HepG2 (cell line): ENCODE measurements at regions not wholly inside any gene's neighbourhood (a gene's known extent, or its start where the extent isn't known, plus 50 kb on each side); places are given as distances from the start of the nearest gene placed in this dataset.

Experiments used
- ATAC-seq: fragments of 200-7000 bp; cut with Tn5 transposase; 3 replicates; pipeline ENCODE4 v1.9.1; 2020; ENCODE audit warnings: mild to moderate bottlenecking, moderate library complexity
- BruUV-seq: library from RNA; stranded (reverse); fragments of 400-500 nt; replicated peaks from 2 replicates; lab custom pipeline; 2021; lab: Mats Ljungman, UMichigan
- CTCF ChIA-PET: fragments of 300-600 bp; formaldehyde crosslinking; extraction: SDS; loops from one replicate; lab custom pipeline; 2021; ENCODE audit warnings: low total read pairs, inconsistent platforms, low intra/inter-chr PET ratio; lab: Yijun Ruan, JAX
- POLR2A ChIA-PET: fragments of 350-600 bp; sonication (Branson Sonifier 250); formaldehyde crosslinking; loops from one replicate; lab custom pipeline; 2020; ENCODE audit warnings: antibody characterized with exemption, inconsistent platforms; lab: Yijun Ruan, JAX
- DNase-seq: peaks from one replicate; pipeline ENCODE4 v3.0.0-alpha.2; 2015; ENCODE audit warnings: low spot score
- FAIRE-seq: peaks from 3 replicates; lab custom pipeline; 2011; peaks lifted over from hg19 to GRCh38; lab: Jason Lieb, UNC
- H2AFZ ChIP-seq: one replicate; pipeline ENCODE4 v1.6.1; 2011; ENCODE audit warnings: low read length, inconsistent platforms
- H3K27ac ChIP-seq: fragments of 300-600 bp; 3 replicates; pipeline ENCODE4 v1.8.0; 2011; ENCODE audit warnings: mixed run types, mild to moderate bottlenecking, mixed read lengths, low read length, inconsistent platforms; ENCODE audit not compliant: insufficient read depth; ENCODE audit errors: extremely low read length
- H3K27me3 ChIP-seq, 2 experiments: fragments of 200-600 bp in 1 of 2; 2 replicates in 1 of 2; 3 replicates in 1 of 2; pipeline versions ENCODE4 v1.6.0 to v1.8.0; 2011; ENCODE audit warnings: low read length in 2 of 2, mild to moderate bottlenecking in 2 of 2, moderate library complexity in 2 of 2, inconsistent platforms in 1 of 2; ENCODE audit not compliant: insufficient read depth in 2 of 2, control insufficient read depth in 1 of 2
- H3K36me3 ChIP-seq, 2 experiments: fragments of 200-600 bp in 1 of 2; replicated peaks in 1 of 2; 2 replicates in 1 of 2; 3 replicates in 1 of 2; pipeline versions ENCODE4 v1.5.1 to v1.8.0; 2011; ENCODE audit warnings: low read length in 2 of 2, inconsistent platforms in 1 of 2; ENCODE audit not compliant: insufficient read depth in 2 of 2, control insufficient read depth in 1 of 2
- H3K4me1 ChIP-seq: 2 replicates; pipeline ENCODE4 v1.5.1; 2012; ENCODE audit warnings: low read length, inconsistent platforms; ENCODE audit not compliant: insufficient read depth
- H3K4me2 ChIP-seq: 2 replicates; pipeline ENCODE4 v1.6.0; 2011; ENCODE audit warnings: low read depth, low read length, inconsistent platforms
- H3K4me3 ChIP-seq, 3 experiments: fragments of 200-600 bp in 1 of 3; sonication (generic), shearing (Covaris generic) in 1 of 3; replicated peaks in 1 of 3; 2 replicates each; pipeline ENCODE4 v1.5.1; 2011 to 2016; ENCODE audit warnings: low read length in 3 of 3, inconsistent platforms in 2 of 3, low read depth in 2 of 3, mild to moderate bottlenecking in 2 of 3, control low read depth in 1 of 3, mixed read lengths in 1 of 3; ENCODE audit not compliant: insufficient read depth in 1 of 3
- H3K79me2 ChIP-seq: one replicate; pipeline ENCODE4 v1.6.1; 2011; ENCODE audit warnings: low read length, inconsistent platforms; ENCODE audit not compliant: insufficient read depth
- H3K9ac ChIP-seq: 2 replicates; pipeline ENCODE4 v1.6.0; 2011; ENCODE audit warnings: mild to moderate bottlenecking, low read depth, low read length, inconsistent platforms; ENCODE audit not compliant: insufficient read depth
- H3K9me3 ChIP-seq: 2 replicates; pipeline ENCODE4 v1.5.1; 2012; ENCODE audit warnings: mild to moderate bottlenecking, low read length
- H4K20me1 ChIP-seq: 2 replicates; pipeline ENCODE4 v1.6.0; 2011; ENCODE audit warnings: inconsistent platforms, mild to moderate bottlenecking, low read length, moderate library complexity; ENCODE audit not compliant: insufficient read depth
- ETS1 ChIP-seq: sonication (generic); formaldehyde crosslinking; IDR thresholded peaks from 2 replicates; pipeline ENCODE4 v1.4.0; 2020; ENCODE audit warnings: missing genetic modification reagents
- KAT2B ChIP-seq: fragments of 150-350 bp; IDR thresholded peaks from 2 replicates; pipeline ENCODE4 v1.6.1; 2014; ENCODE audit warnings: low read depth, low read length, borderline replicate concordance
- RBM22 ChIP-seq: fragments of 200-400 bp; formaldehyde crosslinking; optimal IDR thresholded peaks from 2 replicates; pipeline ENCODE3; 2017; ENCODE audit warnings: mild to moderate bottlenecking, low read length, moderate library complexity
- RCOR2 ChIP-seq: IDR thresholded peaks from 2 replicates; pipeline ENCODE4 v1.6.1; 2016; ENCODE audit warnings: missing biosample characterization, missing genetic modification reagents
- TMF1 ChIP-seq: sonication (generic); formaldehyde crosslinking; IDR thresholded peaks from 2 replicates; pipeline ENCODE4 v1.8.1; 2022; ENCODE audit warnings: low read depth, missing genetic modification reagents
- TOE1 ChIP-seq: sonication (generic); formaldehyde crosslinking; IDR thresholded peaks from 2 replicates; pipeline ENCODE4 v1.4.0; 2020; ENCODE audit warnings: mild to moderate bottlenecking, missing genetic modification reagents
- XRCC5 ChIP-seq: fragments of 200-400 bp; formaldehyde crosslinking; optimal IDR thresholded peaks from 2 replicates; pipeline ENCODE3; 2017; ENCODE audit warnings: mild to moderate bottlenecking, low read length
- ZBTB33 ChIP-seq: sonication (generic); formaldehyde crosslinking; IDR thresholded peaks from 2 replicates; pipeline ENCODE4 v1.4.0; 2020; ENCODE audit warnings: missing genetic modification reagents
- ZMAT3 ChIP-seq: sonication (generic); formaldehyde crosslinking; conservative IDR thresholded peaks from 2 replicates; pipeline ENCODE4 v1.7.0; 2021; ENCODE audit warnings: missing genetic modification reagents
- ZMYM3 ChIP-seq: sonication (generic); formaldehyde crosslinking; IDR thresholded peaks from 2 replicates; pipeline ENCODE4 v1.5.1; 2020; ENCODE audit warnings: mild to moderate bottlenecking, missing genetic modification reagents
- ZNF460 ChIP-seq: sonication (generic); formaldehyde crosslinking; IDR thresholded peaks from 2 replicates; pipeline ENCODE4 v1.5.1; 2020; ENCODE audit warnings: missing genetic modification reagents, mild to moderate bottlenecking, borderline replicate concordance
- ZNF644 ChIP-seq: IDR thresholded peaks from 2 replicates; pipeline ENCODE4 v1.6.1; 2016; ENCODE audit warnings: low read depth
- ZNF746 ChIP-seq: sonication (generic); formaldehyde crosslinking; IDR thresholded peaks from 2 replicates; pipeline ENCODE4 v1.8.0; 2022; ENCODE audit warnings: mild to moderate bottlenecking, missing genetic modification reagents
- WGBS: methylation state at CpG from one replicate; pipeline ENCODE4 v1.1.6; 2017; ENCODE audit warnings: low lambda C conversion rate; 5-methylcytosine and 5-hydroxymethylcytosine counted together
- in situ Hi-C: cut with HindIII; loops from 2 replicates; pipeline ENCODE4 v1.10.0; 2017; ENCODE audit warnings: low pct_unique_long_range_greater_than_20kb; ENCODE audit not compliant: extremely low pct_ligation_motif_present
- intact Hi-C: fragments of 100-400 bp; cut with micrococcal nuclease; formaldehyde crosslinking; loops from one replicate; pipeline ENCODE4 v1.10.0; 2022; ENCODE audit not compliant: unreplicated experiment

- no peaks in the 10 kb centered on the region for H4K20me1 ChIP-seq
- H3K9me3 ChIP-seq: no peaks in the 10 kb centered on the region
- in situ Hi-C loops: no loop called here
- FAIRE-seq (no peak), ATAC-seq (no peak), DNase-seq (no peak)
- H3K4me1 ChIP-seq: no peaks in the 10 kb centered on the region
- BruUV-seq: no TSS peak
- H3K79me2 ChIP-seq: no peaks in the 10 kb centered on the region
- WGBS: 98% methylated on average over 2 of the region's 2 CpGs
- no peak overlapping the region for H3K4me3 ChIP-seq
- ChIA-PET CTCF (no interaction called here), POLR2A (no interaction called here)
- H3K27ac ChIP-seq: no peak overlapping the region
- H3K27me3 ChIP-seq: no peaks in the 10 kb centered on the region
- H3K9ac ChIP-seq: no peak overlapping the region
- no peak for TF ChIP-seq RCOR2 (CRISPR knock-in tag)
- TF ChIP-seq ZNF460 (CRISPR knock-in tag): no peak
- TF ChIP-seq ETS1 (CRISPR knock-in tag): no peak
- no peak overlapping the region for H3K4me2 ChIP-seq
- intact Hi-C loops: no loop called here
- no peaks in the 10 kb centered on the region; a peak in 2 of 5 replicates for H3K36me3 ChIP-seq
- no peak overlapping the region for H2AFZ ChIP-seq
These were observed 449.6 kb upstream of the RGS6 start for GRCh38 chr14:71482671-71483070.

DNA sequence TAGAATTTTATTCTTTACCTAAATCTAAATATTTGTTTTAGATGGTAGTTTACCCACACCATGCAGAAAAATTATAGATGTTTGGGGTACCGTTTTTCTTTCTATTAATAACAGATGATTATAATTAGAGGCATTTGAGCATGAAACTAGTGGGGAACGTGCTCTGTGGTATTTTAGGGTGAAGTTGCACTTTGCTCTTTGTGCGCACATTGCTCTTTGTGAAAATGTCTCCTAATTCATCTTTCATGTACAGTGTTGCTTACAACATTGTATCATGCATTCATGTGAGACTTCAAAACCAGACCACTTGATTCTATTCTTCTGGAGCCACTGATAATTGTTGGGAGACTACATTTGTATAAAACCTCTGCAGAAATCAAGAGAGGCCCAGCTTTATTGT, 449.1 kb upstream of the RGS6 start:
- in situ Hi-C loops (no loop called here), intact Hi-C loops (no loop called here)
- Histone ChIP-seq H3K79me2 (no peaks in the 10 kb centered on the region), H4K20me1 (no peaks in the 10 kb centered on the region), H3K9ac (no peak overlapping the region), H3K4me1 (no peaks in the 10 kb centered on the region), H3K27ac (no peak overlapping the region), H3K9me3 (no peaks in the 10 kb centered on the region), H3K36me3 (no peaks in the 10 kb centered on the region; a peak in 2 of 5 replicates), H2AFZ (no peak overlapping the region), H3K4me3 (no peak overlapping the region), H3K27me3 (no peaks in the 10 kb centered on the region), H3K4me2 (no peak overlapping the region)
- WGBS: 94% methylated on average over 3 of the region's 3 CpGs
- FAIRE-seq (no peak), DNase-seq (no peak), ATAC-seq (no peak)
- ChIA-PET CTCF (no interaction called here), POLR2A (no interaction called here)
- no TSS peak for BruUV-seq
- TF ChIP-seq ZBTB33 (CRISPR knock-in tag) (no peak), ZMAT3 (no peak), TOE1 (CRISPR knock-in tag) (no peak), RBM22 (no peak), KAT2B (no peak), TMF1 (CRISPR knock-in tag) (no peak), ZMYM3 (CRISPR knock-in tag) (no peak), ZNF746 (CRISPR knock-in tag) (no peak), XRCC5 (no peak), ZNF644 (CRISPR knock-in tag) (no peak)
